ENCODE measurements at regions not wholly inside any gene's neighbourhood (a gene's known extent, or its start where the extent isn't known, plus 50 kb on each side); places are given as distances from the start of the nearest gene placed in this dataset.
A peak's percentile ranks its signal among the peaks of the same experiment; 100 is the strongest.

DNA sequence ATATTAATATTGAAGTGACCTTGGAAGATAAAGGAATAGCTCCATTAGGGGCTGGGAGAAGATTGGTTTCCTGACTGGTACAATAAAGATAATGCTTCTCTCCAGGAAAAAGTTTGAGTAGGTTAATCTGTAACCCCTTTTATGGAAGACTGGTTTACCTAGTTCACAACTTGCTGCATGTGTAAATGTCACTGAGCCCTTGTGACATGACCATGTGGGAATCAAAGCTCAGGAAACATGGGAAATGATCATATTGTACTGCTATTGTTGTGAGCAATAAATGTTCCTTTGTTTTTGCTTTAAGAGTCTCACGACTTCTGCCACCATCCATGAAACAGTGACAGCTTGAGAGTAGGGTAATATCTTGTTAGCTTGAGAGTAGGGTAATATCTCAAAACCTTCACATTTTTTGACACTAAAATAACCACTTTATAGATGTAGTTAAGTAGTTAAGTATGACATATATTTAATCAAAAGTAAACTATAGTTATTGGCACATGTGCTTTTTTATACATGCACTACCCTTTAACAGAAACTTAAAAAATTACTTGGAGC, 1338.6 kb downstream of the FSCB start:
- Histone ChIP-seq H3K4me1 (ENCODE audit: control insufficient read depth, insufficient read depth, low read length) (peaks cover 8% of the 10 kb centered on the region), H3K9me3 (ENCODE audit: control insufficient read depth, low read depth, low read length) (no peaks in the 10 kb centered on the region), H3K4me3 (ENCODE audit: low read length) (no peak overlapping the region), H3K36me3 (ENCODE audit: control insufficient read depth, insufficient read depth, low read length) (no peaks in the 10 kb centered on the region), H3K27ac (ENCODE audit: low read length) (peak overlapping the region; percentile 84), H3K27me3 (ENCODE audit: control insufficient read depth, insufficient read depth, low read length) (no peaks in the 10 kb centered on the region)
- peak; percentile 84 to 93 for DNase-seq
- WGBS (ENCODE audit: insufficient coverage, low lambda C conversion rate) = no CpG with 5 or more reads among the region's 1 CpG

DNA sequence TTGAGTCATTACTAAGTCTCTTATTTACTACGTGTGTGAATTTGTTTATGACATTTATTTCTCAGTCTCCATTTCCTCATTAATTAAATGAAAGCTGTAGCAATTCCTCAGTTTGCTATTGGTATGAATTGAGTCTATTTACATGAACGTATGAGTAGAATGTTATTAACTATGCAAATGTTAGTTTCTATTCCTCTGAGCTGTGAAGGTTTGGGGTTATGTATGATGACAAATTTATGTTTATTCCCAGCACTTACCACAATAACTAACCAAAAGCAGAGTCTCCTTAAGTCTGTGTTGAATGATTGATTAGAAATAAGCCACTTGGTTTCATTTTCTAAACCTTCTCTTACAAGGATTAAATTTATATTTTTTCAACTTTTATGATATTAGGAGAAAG, 1340.9 kb downstream of the FSCB start:
- Histone ChIP-seq H3K4me3 (ENCODE audit: low read length) (no peak overlapping the region), H3K27me3 (ENCODE audit: control insufficient read depth, insufficient read depth, low read length) (no peaks in the 10 kb centered on the region), H3K36me3 (ENCODE audit: control insufficient read depth, insufficient read depth, low read length) (no peaks in the 10 kb centered on the region), H3K27ac (ENCODE audit: low read length) (no peak overlapping the region), H3K4me1 (ENCODE audit: control insufficient read depth, insufficient read depth, low read length) (peaks cover 4% of the 10 kb centered on the region), H3K9me3 (ENCODE audit: control insufficient read depth, low read depth, low read length) (no peaks in the 10 kb centered on the region)
- no peak for DNase-seq
- 77% methylated on average over 1 of the region's 2 CpGs for WGBS (ENCODE audit: insufficient coverage, low lambda C conversion rate)

DNA sequence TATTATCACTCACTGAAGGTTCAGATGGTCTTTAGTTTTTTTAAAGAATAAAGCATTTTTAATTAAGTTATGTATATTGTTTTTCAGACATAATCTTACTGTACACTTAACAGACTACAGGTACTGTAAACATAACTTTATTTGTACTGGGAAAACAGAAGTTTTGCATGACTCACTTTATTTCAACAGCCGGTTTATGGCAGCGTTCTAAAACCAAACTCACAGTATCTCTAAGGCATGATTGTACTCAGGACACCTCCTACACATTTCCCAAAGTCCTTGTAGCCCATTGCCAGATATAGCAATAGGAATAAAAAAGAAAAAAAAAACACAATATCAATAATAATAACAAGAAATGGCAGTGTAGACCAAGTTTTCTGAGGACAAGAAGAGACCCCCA, 1341.4 kb downstream of the FSCB start:
- WGBS (ENCODE audit: insufficient coverage, low lambda C conversion rate) = 0% methylated on average over 2 of the region's 2 CpGs

DNA sequence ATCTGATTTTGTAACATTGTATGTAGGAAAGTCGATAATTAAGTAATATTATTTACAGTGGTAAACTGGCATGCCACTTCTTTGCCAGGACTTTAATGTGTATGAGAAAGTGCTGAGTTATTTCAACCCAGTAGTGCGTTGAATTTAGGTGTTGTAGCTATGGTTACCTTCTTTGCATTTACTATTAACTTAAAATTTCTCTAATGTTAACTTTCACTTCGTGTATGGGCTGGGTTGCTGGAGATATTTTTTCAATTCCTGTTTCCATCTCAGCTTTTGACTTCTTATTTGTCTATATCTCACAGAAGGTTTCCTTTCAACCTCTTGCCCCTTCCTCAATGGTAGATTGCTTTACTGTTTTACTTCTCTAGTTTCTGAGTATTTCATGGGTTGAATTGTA, 1345.6 kb downstream of the FSCB start:
- Histone ChIP-seq H3K36me3 (ENCODE audit: control insufficient read depth, insufficient read depth, low read length) (no peaks in the 10 kb centered on the region), H3K27ac (ENCODE audit: low read length) (no peak overlapping the region), H3K27me3 (ENCODE audit: control insufficient read depth, insufficient read depth, low read length) (no peaks in the 10 kb centered on the region), H3K9me3 (ENCODE audit: control insufficient read depth, low read depth, low read length) (no peaks in the 10 kb centered on the region), H3K4me1 (ENCODE audit: control insufficient read depth, insufficient read depth, low read length) (no peaks in the 10 kb centered on the region), H3K4me3 (ENCODE audit: low read length) (no peak overlapping the region)
- 65% methylated on average over 2 of the region's 3 CpGs for WGBS (ENCODE audit: insufficient coverage, low lambda C conversion rate)
- DNase-seq = no peak

More for the DNA sequence above, 1341.4 kb downstream of the FSCB start:
- no peaks in the 10 kb centered on the region for H3K27me3 ChIP-seq (ENCODE audit: control insufficient read depth, insufficient read depth, low read length)
- no peaks in the 10 kb centered on the region for H3K9me3 ChIP-seq (ENCODE audit: control insufficient read depth, low read depth, low read length)
- H3K4me1 ChIP-seq (ENCODE audit: control insufficient read depth, insufficient read depth, low read length) = peaks cover 4% of the 10 kb centered on the region
- no peak overlapping the region for H3K27ac ChIP-seq (ENCODE audit: low read length)
- no peak for DNase-seq
- no peaks in the 10 kb centered on the region for H3K36me3 ChIP-seq (ENCODE audit: control insufficient read depth, insufficient read depth, low read length)
- no peak overlapping the region for H3K4me3 ChIP-seq (ENCODE audit: low read length)

DNA sequence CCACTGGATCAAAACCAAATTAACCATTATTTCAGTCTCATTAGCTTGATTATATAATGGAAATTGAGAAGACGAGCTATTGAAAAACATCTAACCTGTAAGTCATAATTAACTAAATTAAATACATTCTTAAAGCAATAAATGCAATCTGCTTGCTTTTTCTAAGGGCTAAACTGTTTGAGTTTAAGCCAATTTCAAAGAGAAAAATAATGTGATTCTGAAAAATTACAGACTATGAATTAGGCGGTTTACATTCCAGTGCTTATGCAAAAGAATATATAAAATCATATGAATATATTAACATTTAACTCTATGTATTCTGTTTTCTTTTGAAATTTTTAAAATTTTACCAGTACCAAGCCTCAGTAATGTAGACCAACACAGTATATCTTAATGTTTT, 1349.4 kb downstream of the FSCB start:
- Histone ChIP-seq H3K4me3 (ENCODE audit: low read length) (no peak overlapping the region), H3K36me3 (ENCODE audit: control insufficient read depth, insufficient read depth, low read length) (no peaks in the 10 kb centered on the region), H3K4me1 (ENCODE audit: control insufficient read depth, insufficient read depth, low read length) (no peaks in the 10 kb centered on the region), H3K9me3 (ENCODE audit: control insufficient read depth, low read depth, low read length) (no peaks in the 10 kb centered on the region), H3K27me3 (ENCODE audit: control insufficient read depth, insufficient read depth, low read length) (no peaks in the 10 kb centered on the region), H3K27ac (ENCODE audit: low read length) (no peak overlapping the region)
- WGBS (ENCODE audit: insufficient coverage, low lambda C conversion rate) = 100% methylated on average over 2 of the region's 2 CpGs
- DNase-seq = no peak

DNA sequence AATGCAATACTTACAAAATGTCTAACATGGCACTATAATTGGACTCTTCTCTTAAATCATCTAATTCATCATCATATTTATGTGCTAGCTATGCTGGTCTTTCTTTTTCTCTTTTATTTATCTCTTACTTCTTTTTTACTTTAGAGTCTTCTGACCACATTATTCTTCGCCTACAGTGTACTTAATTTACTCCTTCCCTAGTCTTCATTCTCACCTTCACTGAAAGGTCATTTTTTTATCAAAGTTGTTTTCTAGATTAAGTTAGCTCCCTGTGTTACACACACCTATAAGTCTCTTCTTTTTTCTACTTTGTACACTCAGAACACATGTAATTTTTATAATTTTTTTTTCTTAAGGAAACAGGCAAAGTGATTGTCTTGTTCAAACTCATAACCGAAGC, 1351.2 kb downstream of the FSCB start:
- no peaks in the 10 kb centered on the region for H3K27me3 ChIP-seq (ENCODE audit: control insufficient read depth, insufficient read depth, low read length)
- no peaks in the 10 kb centered on the region for H3K4me1 ChIP-seq (ENCODE audit: control insufficient read depth, insufficient read depth, low read length)
- DNase-seq = no peak
- H3K9me3 ChIP-seq (ENCODE audit: control insufficient read depth, low read depth, low read length) = no peaks in the 10 kb centered on the region
- no peak overlapping the region for H3K27ac ChIP-seq (ENCODE audit: low read length)
- 100% methylated on average over 1 of the region's 2 CpGs for WGBS (ENCODE audit: insufficient coverage, low lambda C conversion rate)
- H3K36me3 ChIP-seq (ENCODE audit: control insufficient read depth, insufficient read depth, low read length) = no peaks in the 10 kb centered on the region
- H3K4me3 ChIP-seq (ENCODE audit: low read length) = no peak overlapping the region

DNA sequence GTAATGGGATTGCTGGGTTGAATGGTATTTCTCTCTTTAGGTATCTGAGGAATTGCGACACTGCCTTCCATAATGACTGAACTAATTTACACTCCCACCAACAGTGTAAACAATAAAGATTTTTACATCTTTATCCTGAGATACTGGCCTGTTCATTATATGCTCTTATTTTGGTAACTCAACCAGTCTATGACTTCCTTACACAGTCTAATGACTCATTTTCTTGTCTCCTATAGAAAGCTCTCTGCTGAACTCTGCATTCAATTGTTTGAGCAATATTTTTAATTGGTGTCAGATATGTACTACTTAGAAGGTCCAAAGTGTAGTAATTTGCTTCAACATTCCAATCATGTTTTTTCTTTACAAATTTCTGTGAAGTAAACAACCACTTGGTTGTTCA, 1351.8 kb downstream of the FSCB start:
- WGBS (ENCODE audit: insufficient coverage, low lambda C conversion rate) = no CpG with 5 or more reads among the region's 1 CpG
- DNase-seq = no peak
- H3K4me1 ChIP-seq (ENCODE audit: control insufficient read depth, insufficient read depth, low read length) = no peaks in the 10 kb centered on the region
- no peak overlapping the region for H3K27ac ChIP-seq (ENCODE audit: low read length)
- no peaks in the 10 kb centered on the region for H3K9me3 ChIP-seq (ENCODE audit: control insufficient read depth, low read depth, low read length)
- no peak overlapping the region for H3K4me3 ChIP-seq (ENCODE audit: low read length)
- no peaks in the 10 kb centered on the region for H3K27me3 ChIP-seq (ENCODE audit: control insufficient read depth, insufficient read depth, low read length)
- no peaks in the 10 kb centered on the region for H3K36me3 ChIP-seq (ENCODE audit: control insufficient read depth, insufficient read depth, low read length)

DNA sequence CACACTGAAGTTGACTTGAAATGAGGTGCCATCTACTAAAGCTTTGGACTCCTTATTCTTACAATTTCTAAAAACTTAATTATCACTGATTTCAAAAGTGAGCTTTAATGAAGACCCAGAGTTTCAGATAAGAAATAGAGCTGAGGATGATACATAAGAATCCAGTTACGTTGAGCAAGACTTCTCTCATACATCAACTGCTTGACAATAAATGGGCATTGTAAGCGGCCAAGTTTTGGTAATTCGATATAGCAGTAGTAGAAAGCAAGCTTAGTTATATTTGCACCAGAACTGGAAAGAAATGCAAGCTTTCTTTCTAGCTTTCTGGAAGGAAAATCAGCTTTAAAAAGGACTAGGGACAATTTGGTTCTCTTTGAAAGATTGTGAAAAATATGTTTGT, 1359.6 kb downstream of the FSCB start:
- H3K4me1 ChIP-seq (ENCODE audit: control insufficient read depth, insufficient read depth, low read length) = no peaks in the 10 kb centered on the region
- no peaks in the 10 kb centered on the region for H3K36me3 ChIP-seq (ENCODE audit: control insufficient read depth, insufficient read depth, low read length)
- no peak overlapping the region for H3K4me3 ChIP-seq (ENCODE audit: low read length)
- H3K27ac ChIP-seq (ENCODE audit: low read length) = no peak overlapping the region
- H3K27me3 ChIP-seq (ENCODE audit: control insufficient read depth, insufficient read depth, low read length) = no peaks in the 10 kb centered on the region
- WGBS (ENCODE audit: insufficient coverage, low lambda C conversion rate) = 86% methylated on average over 3 of the region's 3 CpGs
- DNase-seq = no peak
- H3K9me3 ChIP-seq (ENCODE audit: control insufficient read depth, low read depth, low read length) = no peaks in the 10 kb centered on the region

DNA sequence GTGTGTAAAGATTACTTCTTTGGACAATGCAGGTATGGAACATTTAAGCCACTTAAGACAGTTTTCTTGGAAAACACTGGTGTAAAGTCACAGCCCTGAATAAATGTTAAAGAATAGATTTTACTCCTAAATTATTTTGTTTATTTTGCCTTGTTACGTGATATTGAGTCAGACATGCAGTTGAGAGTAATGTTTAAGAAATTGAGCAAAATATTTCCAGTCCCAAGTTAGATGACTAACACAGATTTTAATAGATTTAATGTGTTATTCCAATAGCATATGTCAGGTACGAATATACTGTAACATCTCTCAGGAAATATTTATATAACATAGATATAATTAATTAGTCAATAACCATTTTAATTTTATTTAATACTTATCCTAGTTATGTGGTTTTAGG, 1361.7 kb downstream of the FSCB start:
- H3K9me3 ChIP-seq (ENCODE audit: control insufficient read depth, low read depth, low read length) = no peaks in the 10 kb centered on the region
- WGBS (ENCODE audit: insufficient coverage, low lambda C conversion rate) = no CpG with 5 or more reads among the region's 2 CpGs
- no peak overlapping the region for H3K27ac ChIP-seq (ENCODE audit: low read length)
- no peak overlapping the region for H3K4me3 ChIP-seq (ENCODE audit: low read length)
- no peaks in the 10 kb centered on the region for H3K36me3 ChIP-seq (ENCODE audit: control insufficient read depth, insufficient read depth, low read length)
- no peaks in the 10 kb centered on the region for H3K27me3 ChIP-seq (ENCODE audit: control insufficient read depth, insufficient read depth, low read length)
- DNase-seq = no peak
- H3K4me1 ChIP-seq (ENCODE audit: control insufficient read depth, insufficient read depth, low read length) = no peaks in the 10 kb centered on the region

DNA sequence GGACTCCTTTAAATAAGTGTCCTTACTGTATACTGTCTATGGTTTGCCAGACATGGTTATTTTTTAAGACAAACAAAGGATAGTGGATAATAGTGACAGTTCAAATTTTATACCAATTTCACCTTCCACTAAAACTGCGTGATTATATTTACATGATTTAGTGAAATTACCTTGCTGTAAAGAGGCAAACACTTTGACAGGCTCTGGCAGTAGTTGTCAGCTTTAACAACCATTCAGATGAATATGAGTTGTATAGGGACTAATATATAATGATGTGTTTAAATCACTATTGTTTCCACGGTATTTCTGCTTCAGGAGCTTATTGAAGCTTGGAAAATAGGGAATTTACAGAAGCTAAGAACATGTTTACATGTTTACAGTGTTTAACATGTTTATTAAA, 1364.0 kb downstream of the FSCB start:
- WGBS (ENCODE audit: insufficient coverage, low lambda C conversion rate) = no CpG with 5 or more reads among the region's 2 CpGs
- H3K4me1 ChIP-seq (ENCODE audit: control insufficient read depth, insufficient read depth, low read length) = no peaks in the 10 kb centered on the region

DNA sequence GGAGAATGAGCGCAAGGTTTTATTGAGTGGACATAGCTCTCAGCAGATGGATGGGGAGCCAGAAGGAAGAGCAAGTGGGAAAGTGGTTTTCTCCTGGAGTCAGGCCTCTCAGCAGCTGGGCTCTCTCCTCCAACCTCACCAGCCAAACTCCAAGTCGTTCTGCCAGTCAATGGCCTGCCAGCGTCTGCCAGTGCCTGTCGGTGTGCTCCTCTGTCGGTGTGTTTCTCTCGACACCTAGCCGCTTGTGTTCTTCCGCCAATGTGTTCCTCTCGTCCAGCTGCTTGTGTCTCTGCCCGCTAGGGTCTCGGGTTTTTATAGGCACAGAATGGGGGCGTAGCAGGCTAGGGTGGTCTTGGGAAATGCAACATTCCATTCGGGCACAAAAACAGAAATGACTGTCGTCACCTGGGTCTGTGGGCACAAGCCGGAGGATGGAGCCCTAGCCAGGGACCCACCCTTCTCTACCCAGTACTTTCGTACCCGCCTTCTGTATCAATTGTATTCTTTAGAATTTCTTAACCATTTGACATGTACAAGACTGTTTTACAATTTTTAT, 1365.4 kb downstream of the FSCB start:
- no peak overlapping the region for H3K27ac ChIP-seq (ENCODE audit: low read length)
- no peak overlapping the region for H3K4me3 ChIP-seq (ENCODE audit: low read length)
- H3K36me3 ChIP-seq (ENCODE audit: control insufficient read depth, insufficient read depth, low read length) = no peaks in the 10 kb centered on the region
- H3K9me3 ChIP-seq (ENCODE audit: control insufficient read depth, low read depth, low read length) = no peaks in the 10 kb centered on the region
- no peak for DNase-seq
- no peaks in the 10 kb centered on the region for H3K4me1 ChIP-seq (ENCODE audit: control insufficient read depth, insufficient read depth, low read length)
- H3K27me3 ChIP-seq (ENCODE audit: control insufficient read depth, insufficient read depth, low read length) = no peaks in the 10 kb centered on the region
- 100% methylated on average over 2 of the region's 17 CpGs for WGBS (ENCODE audit: insufficient coverage, low lambda C conversion rate)

More for the DNA sequence above, 1364.0 kb downstream of the FSCB start:
- Histone ChIP-seq H3K27ac (ENCODE audit: low read length) (no peak overlapping the region), H3K9me3 (ENCODE audit: control insufficient read depth, low read depth, low read length) (no peaks in the 10 kb centered on the region), H3K4me3 (ENCODE audit: low read length) (no peak overlapping the region), H3K36me3 (ENCODE audit: control insufficient read depth, insufficient read depth, low read length) (no peaks in the 10 kb centered on the region), H3K27me3 (ENCODE audit: control insufficient read depth, insufficient read depth, low read length) (no peaks in the 10 kb centered on the region)
- DNase-seq = no peak

Data from large intestine (tissue), 3 donors.